ENCODE measurements at regions not wholly inside any gene's neighbourhood (a gene's known extent, or its start where the extent isn't known, plus 50 kb on each side); places are given as distances from the start of the nearest gene placed in this dataset.
A peak's percentile ranks its signal among the peaks of the same experiment; 100 is the strongest.

- Histone ChIP-seq H3K4me1 (ENCODE audit: control insufficient read depth in 2 of 2, insufficient read depth in 1 of 2, low read depth in 1 of 2, low read length in 2 of 2) (peaks cover 0 to 2% of the 10 kb centered on the region in 2 donors), H3K9ac (ENCODE audit: low read depth, low read length, poor library complexity) (no peak overlapping the region), H4K8ac (ENCODE audit: low read depth, low read length) (no peak overlapping the region), H4K91ac (ENCODE audit: low read depth, low read length, poor library complexity) (no peak overlapping the region), H2BK15ac (ENCODE audit: low read length) (no peak overlapping the region), H3K9me3 (replicated peaks in 1 of 2; ENCODE audit: control insufficient read depth in 2 of 2, insufficient read depth in 1 of 2, low read depth in 1 of 2, low read length in 2 of 2) (no peaks in the 10 kb centered on the region), H3K4me2 (ENCODE audit: insufficient read depth, low read length, poor library complexity, severe bottlenecking) (no peak overlapping the region), H3K79me1 (ENCODE audit: low read depth, low read length) (no peaks in the 10 kb centered on the region), H2BK5ac (ENCODE audit: low read length) (no peak overlapping the region), H2BK12ac (ENCODE audit: low read length) (no peak overlapping the region), H2BK120ac (ENCODE audit: low read depth, low read length) (no peak overlapping the region), H3K27ac (replicated peaks; ENCODE audit: low read length) (no peak overlapping the region), H3K36me3 (replicated peaks in 1 of 2; ENCODE audit: control insufficient read depth in 2 of 2, insufficient read depth in 2 of 2, low read length in 2 of 2) (no peaks in the 10 kb centered on the region), H2AFZ (ENCODE audit: low read length) (no peak overlapping the region), H3K4ac (ENCODE audit: low read length) (no peak overlapping the region), H3K14ac (ENCODE audit: low read length) (no peak overlapping the region), H3K4me3 (ENCODE audit: low read length in 2 of 2) (no peak overlapping the region), H3K23ac (ENCODE audit: low read depth, low read length, poor library complexity) (no peak overlapping the region), H3K18ac (ENCODE audit: low read length) (no peak overlapping the region), H3K27me3 (ENCODE audit: control insufficient read depth in 3 of 3, insufficient read depth in 3 of 3, low read depth in 1 of 3, low read length in 3 of 3) (no peaks in the 10 kb centered on the region), H2AK5ac (ENCODE audit: low read depth, low read length) (no peak overlapping the region)
- no CpG with 5 or more reads among the region's 2 CpGs for WGBS, 2 donors (ENCODE audit: extremely low coverage in 2 of 2, insufficient read length in 2 of 2, insufficient replicate concordance in 1 of 2)
- no peak for DNase-seq (ENCODE audit: low spot score)
Measured at GRCh38 chr18:43875511-43875910, 598.2 kb upstream of the SYT4 start.

DNA sequence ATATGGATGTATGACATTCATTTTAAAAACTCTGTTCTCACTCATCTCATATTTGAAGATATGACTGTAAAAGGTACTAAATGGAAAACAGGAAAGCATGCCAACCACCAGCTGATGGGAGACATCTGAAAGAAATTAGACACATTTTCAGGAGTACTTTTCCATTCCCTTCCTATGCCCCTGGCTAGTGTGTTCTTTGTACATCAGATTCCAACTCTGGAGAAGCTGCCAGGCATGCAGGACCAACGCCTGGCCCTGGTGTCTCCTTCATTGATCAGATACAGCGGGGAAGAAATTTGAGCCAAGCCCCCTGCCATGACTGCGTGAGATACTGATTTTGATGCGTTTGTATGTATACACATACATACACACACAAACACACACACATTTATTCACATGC lies 599.0 kb upstream of the SYT4 start:
- Histone ChIP-seq H3K79me1 (ENCODE audit: low read depth, low read length) (no peaks in the 10 kb centered on the region), H3K23ac (ENCODE audit: low read depth, low read length, poor library complexity) (no peak overlapping the region), H3K27me3 (ENCODE audit: control insufficient read depth in 3 of 3, insufficient read depth in 3 of 3, low read depth in 1 of 3, low read length in 3 of 3) (no peaks in the 10 kb centered on the region), H3K4me1 (ENCODE audit: control insufficient read depth in 2 of 2, insufficient read depth in 1 of 2, low read depth in 1 of 2, low read length in 2 of 2) (peaks cover 0 to 2% of the 10 kb centered on the region in 2 donors), H3K9me3 (replicated peaks in 1 of 2; ENCODE audit: control insufficient read depth in 2 of 2, insufficient read depth in 1 of 2, low read depth in 1 of 2, low read length in 2 of 2) (no peaks in the 10 kb centered on the region), H3K4ac (ENCODE audit: low read length) (no peak overlapping the region), H2AK5ac (ENCODE audit: low read depth, low read length) (no peak overlapping the region), H4K91ac (ENCODE audit: low read depth, low read length, poor library complexity) (no peak overlapping the region), H2BK15ac (ENCODE audit: low read length) (no peak overlapping the region), H2BK5ac (ENCODE audit: low read length) (no peak overlapping the region), H2BK120ac (ENCODE audit: low read depth, low read length) (no peak overlapping the region), H3K14ac (ENCODE audit: low read length) (no peak overlapping the region), H3K4me2 (ENCODE audit: insufficient read depth, low read length, poor library complexity, severe bottlenecking) (no peak overlapping the region), H3K36me3 (replicated peaks in 1 of 2; ENCODE audit: control insufficient read depth in 2 of 2, insufficient read depth in 2 of 2, low read length in 2 of 2) (no peaks in the 10 kb centered on the region), H2BK12ac (ENCODE audit: low read length) (no peak overlapping the region), H3K18ac (ENCODE audit: low read length) (no peak overlapping the region), H3K9ac (ENCODE audit: low read depth, low read length, poor library complexity) (no peak overlapping the region), H3K4me3 (ENCODE audit: low read length in 2 of 2) (no peak overlapping the region), H2AFZ (ENCODE audit: low read length) (peak overlapping the region; percentile 47), H4K8ac (ENCODE audit: low read depth, low read length) (no peak overlapping the region), H3K27ac (replicated peaks; ENCODE audit: low read length) (no peak overlapping the region)
- DNase-seq (ENCODE audit: low spot score): no peak
- no CpG with 5 or more reads among the region's 4 CpGs for WGBS, 2 donors (ENCODE audit: extremely low coverage in 2 of 2, insufficient read length in 2 of 2, insufficient replicate concordance in 1 of 2)

- no peak overlapping the region for H2AK5ac ChIP-seq (ENCODE audit: low read depth, low read length)
- no peak overlapping the region for H3K9ac ChIP-seq (ENCODE audit: low read depth, low read length, poor library complexity)
- no CpG with 5 or more reads among the region's 4 CpGs for WGBS, 2 donors (ENCODE audit: extremely low coverage in 2 of 2, insufficient read length in 2 of 2, insufficient replicate concordance in 1 of 2)
- no peak overlapping the region for H4K91ac ChIP-seq (ENCODE audit: low read depth, low read length, poor library complexity)
- H2BK5ac ChIP-seq (ENCODE audit: low read length): no peak overlapping the region
- no peaks in the 10 kb centered on the region for H3K9me3 ChIP-seq (replicated peaks in 1 of 2; ENCODE audit: control insufficient read depth in 2 of 2, insufficient read depth in 1 of 2, low read depth in 1 of 2, low read length in 2 of 2)
- H3K79me1 ChIP-seq (ENCODE audit: low read depth, low read length): no peaks in the 10 kb centered on the region
- no peaks in the 10 kb centered on the region for H3K27me3 ChIP-seq (ENCODE audit: control insufficient read depth in 3 of 3, insufficient read depth in 3 of 3, low read depth in 1 of 3, low read length in 3 of 3)
- no peak overlapping the region for H4K8ac ChIP-seq (ENCODE audit: low read depth, low read length)
- no peak overlapping the region for H3K4ac ChIP-seq (ENCODE audit: low read length)
- no peak overlapping the region for H2BK12ac ChIP-seq (ENCODE audit: low read length)
- no peak overlapping the region for H3K27ac ChIP-seq (replicated peaks; ENCODE audit: low read length)
- H3K23ac ChIP-seq (ENCODE audit: low read depth, low read length, poor library complexity): no peak overlapping the region
- no peak overlapping the region for H3K4me3 ChIP-seq (ENCODE audit: low read length in 2 of 2)
- H2BK15ac ChIP-seq (ENCODE audit: low read length): no peak overlapping the region
- H3K18ac ChIP-seq (ENCODE audit: low read length): no peak overlapping the region
- no peak overlapping the region for H3K4me2 ChIP-seq (ENCODE audit: insufficient read depth, low read length, poor library complexity, severe bottlenecking)
- peak overlapping the region; percentile 47 for H2AFZ ChIP-seq (ENCODE audit: low read length)
- H3K36me3 ChIP-seq (replicated peaks in 1 of 2; ENCODE audit: control insufficient read depth in 2 of 2, insufficient read depth in 2 of 2, low read length in 2 of 2): no peaks in the 10 kb centered on the region
- H3K14ac ChIP-seq (ENCODE audit: low read length): no peak overlapping the region
- H3K4me1 ChIP-seq (ENCODE audit: control insufficient read depth in 2 of 2, insufficient read depth in 1 of 2, low read depth in 1 of 2, low read length in 2 of 2): peaks cover 0 to 2% of the 10 kb centered on the region in 2 donors
- H2BK120ac ChIP-seq (ENCODE audit: low read depth, low read length): no peak overlapping the region
- DNase-seq (ENCODE audit: low spot score): no peak
Measured at GRCh38 chr18:43876748-43877147, 599.5 kb upstream of the SYT4 start.

DNA sequence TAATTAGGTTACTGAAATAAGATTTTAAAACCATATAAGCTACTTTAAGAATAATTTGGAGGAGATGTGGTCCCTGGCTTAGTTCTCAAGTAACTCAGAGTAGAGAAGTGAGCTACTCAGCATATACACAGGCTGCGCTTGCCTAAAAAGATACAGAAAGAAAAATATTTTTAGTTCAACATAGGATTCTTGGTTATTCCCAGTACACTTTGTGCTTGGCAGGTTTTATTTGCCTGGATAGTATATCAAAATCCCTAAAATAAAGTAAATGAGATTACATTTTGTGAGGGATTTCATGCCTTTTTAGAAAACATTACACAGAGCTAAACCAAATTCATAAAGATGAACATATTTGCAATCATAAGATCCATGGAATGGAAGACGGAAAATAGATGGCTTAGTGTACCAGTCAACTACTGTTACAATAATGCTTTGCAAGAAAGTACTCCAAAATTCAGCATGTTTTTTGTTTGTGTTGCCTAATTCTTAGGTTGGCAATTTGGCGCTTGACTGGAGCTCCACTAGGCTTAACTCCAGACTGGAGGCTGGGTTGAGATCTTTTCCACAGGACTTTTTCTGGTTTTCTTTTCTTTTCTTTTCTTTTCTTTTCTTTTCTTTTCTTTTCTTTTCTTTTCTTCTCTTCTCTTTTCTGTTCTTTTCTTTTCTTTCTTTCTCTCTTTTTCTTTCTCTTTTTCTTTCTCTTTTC lies 600.5 kb upstream of the SYT4 start:
- Histone ChIP-seq H4K91ac (ENCODE audit: low read depth, low read length, poor library complexity) (no peak overlapping the region), H2BK12ac (ENCODE audit: low read length) (no peak overlapping the region), H3K18ac (ENCODE audit: low read length) (no peak overlapping the region), H3K14ac (ENCODE audit: low read length) (no peak overlapping the region), H3K4me1 (ENCODE audit: control insufficient read depth in 2 of 2, insufficient read depth in 1 of 2, low read depth in 1 of 2, low read length in 2 of 2) (peaks cover 0 to 4% of the 10 kb centered on the region in 2 donors), H3K4me3 (ENCODE audit: low read length in 2 of 2) (no peak overlapping the region), H2BK15ac (ENCODE audit: low read length) (no peak overlapping the region), H3K4me2 (ENCODE audit: insufficient read depth, low read length, poor library complexity, severe bottlenecking) (no peak overlapping the region), H3K36me3 (replicated peaks in 1 of 2; ENCODE audit: control insufficient read depth in 2 of 2, insufficient read depth in 2 of 2, low read length in 2 of 2) (no peaks in the 10 kb centered on the region), H3K4ac (ENCODE audit: low read length) (no peak overlapping the region), H2AK5ac (ENCODE audit: low read depth, low read length) (no peak overlapping the region), H2BK120ac (ENCODE audit: low read depth, low read length) (no peak overlapping the region), H3K23ac (ENCODE audit: low read depth, low read length, poor library complexity) (no peak overlapping the region), H3K9ac (ENCODE audit: low read depth, low read length, poor library complexity) (no peak overlapping the region), H3K27me3 (ENCODE audit: control insufficient read depth in 3 of 3, insufficient read depth in 3 of 3, low read depth in 1 of 3, low read length in 3 of 3) (no peaks in the 10 kb centered on the region), H2BK5ac (ENCODE audit: low read length) (no peak overlapping the region), H2AFZ (ENCODE audit: low read length) (no peak overlapping the region), H3K79me1 (ENCODE audit: low read depth, low read length) (no peaks in the 10 kb centered on the region), H4K8ac (ENCODE audit: low read depth, low read length) (no peak overlapping the region), H3K27ac (replicated peaks; ENCODE audit: low read length) (no peak overlapping the region), H3K9me3 (replicated peaks in 1 of 2; ENCODE audit: control insufficient read depth in 2 of 2, insufficient read depth in 1 of 2, low read depth in 1 of 2, low read length in 2 of 2) (no peaks in the 10 kb centered on the region)
- WGBS, 2 donors (ENCODE audit: extremely low coverage in 2 of 2, insufficient read length in 2 of 2, insufficient replicate concordance in 1 of 2): no CpG with 5 or more reads among the region's 3 CpGs
- DNase-seq (ENCODE audit: low spot score): no peak
